ENCODE measurements at regions not wholly inside any gene's neighbourhood (a gene's known extent, or its start where the extent isn't known, plus 50 kb on each side); places are given as distances from the start of the nearest gene placed in this dataset.

DNA sequence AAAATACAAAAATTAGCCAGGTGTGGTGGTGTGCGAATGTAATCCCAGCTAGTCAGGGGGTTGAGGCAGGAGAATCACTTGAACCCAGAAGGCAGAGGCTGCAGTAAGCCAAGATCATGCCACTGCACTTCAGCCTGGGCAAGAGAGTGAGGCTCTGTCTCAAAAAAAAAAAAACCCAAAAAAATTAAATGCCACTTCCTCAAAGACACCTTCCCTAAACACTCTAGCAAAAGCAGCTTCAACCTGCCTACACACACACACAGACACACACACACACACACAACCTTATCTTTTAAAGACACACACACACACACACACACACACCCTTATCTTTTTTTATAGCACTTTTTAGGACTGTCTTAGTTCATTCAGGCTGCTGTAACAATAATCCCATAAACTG is 201.7 kb upstream of the PSMD7 start:
- intact Hi-C loops (cut with micrococcal nuclease; ENCODE audit: unreplicated experiment) (no loop called here), in situ Hi-C loops (cut with MboI) (no loop called here)
- no TSS peak for BruUV-seq (replicated peaks)
- CTCF ChIA-PET, result no interaction called here
- DNase-seq (ENCODE audit: low read depth, low spot score) (no peak), FAIRE-seq (no peak), ATAC-seq (peak; percentile 65)
- H3K36me3 ChIP-seq (ENCODE audit: control insufficient read depth in 2 of 2, insufficient read depth in 2 of 2, low read length in 1 of 2), result no peaks in the 10 kb centered on the region
- no peak overlapping the region for H3K27ac ChIP-seq (ENCODE audit: control insufficient read depth, insufficient read depth)
- RAD21 ChIA-PET (ENCODE audit: unreplicated experiment), result interaction anchor here (1.2 kb wide), 2 partner anchors 12 to 31 kb away, joined by 3 to 4 read pairs; no protein-coding TSS in a partner anchor
- H4K20me1 ChIP-seq (ENCODE audit: control insufficient read depth, insufficient read depth), result no peaks in the 10 kb centered on the region
- TF ChIP-seq SIX5 (IDR thresholded peaks at IDR 0.05; ENCODE audit: low read depth, low read length, severe bottlenecking), result no peak
- TF ChIP-seq EED (IDR thresholded peaks at IDR 0.05; ENCODE audit: low read depth), result no peak
- no peak for TF ChIP-seq KDM1A (IDR thresholded peaks at IDR 0.05; ENCODE audit: borderline replicate concordance)
- no peak for TF ChIP-seq RBBP5 (conservative IDR thresholded peaks at IDR 0.05)
- no peak for TF ChIP-seq RAD21 (IDR thresholded peaks at IDR 0.05; ENCODE audit: insufficient read depth, low read depth, low read length)
- TF ChIP-seq, protein P1, sequence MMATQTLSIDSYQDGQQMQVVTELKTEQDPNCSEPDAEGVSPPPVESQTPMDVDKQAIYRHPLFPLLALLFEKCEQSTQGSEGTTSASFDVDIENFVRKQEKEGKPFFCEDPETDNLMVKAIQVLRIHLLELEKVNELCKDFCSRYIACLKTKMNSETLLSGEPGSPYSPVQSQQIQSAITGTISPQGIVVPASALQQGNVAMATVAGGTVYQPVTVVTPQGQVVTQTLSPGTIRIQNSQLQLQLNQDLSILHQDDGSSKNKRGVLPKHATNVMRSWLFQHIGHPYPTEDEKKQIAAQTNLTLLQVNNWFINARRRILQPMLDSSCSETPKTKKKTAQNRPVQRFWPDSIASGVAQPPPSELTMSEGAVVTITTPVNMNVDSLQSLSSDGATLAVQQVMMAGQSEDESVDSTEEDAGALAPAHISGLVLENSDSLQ (IDR thresholded peaks at IDR 0.05), result no peak
- no peak for TF ChIP-seq BHLHE40 (IDR thresholded peaks at IDR 0.05; ENCODE audit: borderline replicate concordance in 1 of 2, low read depth in 2 of 2, low read length in 1 of 2)
- no peak for TF ChIP-seq IRF4 (IDR thresholded peaks at IDR 0.05; ENCODE audit: low read depth, low read length)
- no peak for TF ChIP-seq RELA (IDR thresholded peaks at IDR 0.05; ENCODE audit: borderline replicate concordance, partially characterized antibody)
- no peak for TF ChIP-seq KLF5 (IDR thresholded peaks at IDR 0.05; ENCODE audit: partially characterized antibody)
- no peaks in the 10 kb centered on the region for H3K4me1 ChIP-seq (ENCODE audit: control insufficient read depth, insufficient read depth, low read length)
- POLR2A ChIA-PET, result interaction anchor here (0.7 kb wide), 1 partner anchor 1415 kb away, joined by 4 read pairs; no protein-coding TSS in a partner anchor
- H3K27me3 ChIP-seq (replicated peaks in 1 of 2; ENCODE audit: control insufficient read depth in 2 of 2, insufficient read depth in 2 of 2, low read length in 1 of 2), result no peaks in the 10 kb centered on the region
- H3K4me2 ChIP-seq (ENCODE audit: control insufficient read depth, insufficient read depth), result no peak overlapping the region
- no peak overlapping the region for H2AFZ ChIP-seq (ENCODE audit: control insufficient read depth, low read depth, low read length)
- SMC1A ChIA-PET (ENCODE audit: uncharacterized antibody, unreplicated experiment), result no interaction called here
- WGBS (ENCODE audit: insufficient coverage, insufficient replicate concordance, low lambda C conversion rate, missing lambda C conversion rate), result 10% methylated on average over 1 of the region's 1 CpG
- no peak overlapping the region for H3K4me3 ChIP-seq
- no peaks in the 10 kb centered on the region for H3K9me3 ChIP-seq (replicated peaks; ENCODE audit: control insufficient read depth, insufficient read depth, low read length)
- H3K9ac ChIP-seq (ENCODE audit: control insufficient read depth, insufficient read depth, low read length), result no peak overlapping the region
- no peaks in the 10 kb centered on the region for H3K79me2 ChIP-seq (ENCODE audit: control insufficient read depth, insufficient read depth, low read length)
